ENCODE measurements at regions not wholly inside any gene's neighbourhood (a gene's known extent, or its start where the extent isn't known, plus 50 kb on each side); places are given as distances from the start of the nearest gene placed in this dataset.

- TF ChIP-seq POLR2A (IDR thresholded peaks at IDR 0.05; ENCODE audit: low read depth, low read length) (no peak), TAF1 (IDR thresholded peaks at IDR 0.05; ENCODE audit: borderline replicate concordance, low read depth, low read length) (no peak), POLR2AphosphoS5 (IDR thresholded peaks at IDR 0.05; ENCODE audit: low read depth, low read length) (no peak)
- no peak for FAIRE-seq
Observed at GRCh38 chr15:93603550-93603949, 514.5 kb upstream of the RGMA start.

GRCh38 chr15:93587059-93587521 lies 498.1 kb upstream of the RGMA start:
- TF ChIP-seq POLR2AphosphoS5 (IDR thresholded peaks at IDR 0.05; ENCODE audit: low read depth, low read length) (no peak), POLR2A (IDR thresholded peaks at IDR 0.05; ENCODE audit: low read depth, low read length) (no peak), TAF1 (IDR thresholded peaks at IDR 0.05; ENCODE audit: borderline replicate concordance, low read depth, low read length) (no peak)
- FAIRE-seq, result no peak
- no peak for DNase-seq (ENCODE audit: insufficient read length)

More at GRCh38 chr15:93603550-93603949, 514.5 kb upstream of the RGMA start:
- DNase-seq (ENCODE audit: insufficient read length), result no peak

GRCh38 chr15:93585012-93585411 lies 496.0 kb upstream of the RGMA start:
- no peak for FAIRE-seq
- TF ChIP-seq POLR2AphosphoS5 (IDR thresholded peaks at IDR 0.05; ENCODE audit: low read depth, low read length), result no peak
- no peak for TF ChIP-seq POLR2A (IDR thresholded peaks at IDR 0.05; ENCODE audit: low read depth, low read length)
- no peak for TF ChIP-seq TAF1 (IDR thresholded peaks at IDR 0.05; ENCODE audit: borderline replicate concordance, low read depth, low read length)
- DNase-seq (ENCODE audit: insufficient read length), result no peak

- no peak for FAIRE-seq
Observed at GRCh38 chr15:93583968-93584367, 495.0 kb upstream of the RGMA start.

GRCh38 chr15:93583552-93583951 lies 494.5 kb upstream of the RGMA start:
- FAIRE-seq, result no peak
- no peak for DNase-seq (ENCODE audit: insufficient read length)
- TF ChIP-seq TAF1 (IDR thresholded peaks at IDR 0.05; ENCODE audit: borderline replicate concordance, low read depth, low read length) (no peak), POLR2AphosphoS5 (IDR thresholded peaks at IDR 0.05; ENCODE audit: low read depth, low read length) (no peak), POLR2A (IDR thresholded peaks at IDR 0.05; ENCODE audit: low read depth, low read length) (no peak)

More at GRCh38 chr15:93583968-93584367, 495.0 kb upstream of the RGMA start:
- no peak for DNase-seq (ENCODE audit: insufficient read length)
- TF ChIP-seq POLR2AphosphoS5 (IDR thresholded peaks at IDR 0.05; ENCODE audit: low read depth, low read length), result no peak
- TF ChIP-seq TAF1 (IDR thresholded peaks at IDR 0.05; ENCODE audit: borderline replicate concordance, low read depth, low read length), result no peak
- TF ChIP-seq POLR2A (IDR thresholded peaks at IDR 0.05; ENCODE audit: low read depth, low read length), result no peak

GRCh38 chr15:93570527-93570926 lies 481.5 kb upstream of the RGMA start:
- TF ChIP-seq POLR2AphosphoS5 (IDR thresholded peaks at IDR 0.05; ENCODE audit: low read depth, low read length), result no peak
- TF ChIP-seq POLR2A (IDR thresholded peaks at IDR 0.05; ENCODE audit: low read depth, low read length), result no peak
- TF ChIP-seq TAF1 (IDR thresholded peaks at IDR 0.05; ENCODE audit: borderline replicate concordance, low read depth, low read length), result no peak
- FAIRE-seq, result no peak
- DNase-seq (ENCODE audit: insufficient read length), result no peak

GRCh38 chr15:93566762-93567161 lies 477.8 kb upstream of the RGMA start:
- TF ChIP-seq TAF1 (IDR thresholded peaks at IDR 0.05; ENCODE audit: borderline replicate concordance, low read depth, low read length), result no peak
- no peak for TF ChIP-seq POLR2AphosphoS5 (IDR thresholded peaks at IDR 0.05; ENCODE audit: low read depth, low read length)
- no peak for TF ChIP-seq POLR2A (IDR thresholded peaks at IDR 0.05; ENCODE audit: low read depth, low read length)
- FAIRE-seq (no peak), DNase-seq (ENCODE audit: insufficient read length) (no peak)

- TF ChIP-seq POLR2A (IDR thresholded peaks at IDR 0.05; ENCODE audit: low read depth, low read length), result no peak
- TF ChIP-seq TAF1 (IDR thresholded peaks at IDR 0.05; ENCODE audit: borderline replicate concordance, low read depth, low read length), result no peak
- no peak for TF ChIP-seq POLR2AphosphoS5 (IDR thresholded peaks at IDR 0.05; ENCODE audit: low read depth, low read length)
- no peak for DNase-seq (ENCODE audit: insufficient read length)
- no peak for FAIRE-seq
Observed at GRCh38 chr15:93565201-93565600, 476.2 kb upstream of the RGMA start.

GRCh38 chr15:93563218-93563617 lies 474.2 kb upstream of the RGMA start:
- FAIRE-seq, result no peak
- no peak for DNase-seq (ENCODE audit: insufficient read length)
- no peak for TF ChIP-seq POLR2A (IDR thresholded peaks at IDR 0.05; ENCODE audit: low read depth, low read length)
- TF ChIP-seq TAF1 (IDR thresholded peaks at IDR 0.05; ENCODE audit: borderline replicate concordance, low read depth, low read length), result no peak
- TF ChIP-seq POLR2AphosphoS5 (IDR thresholded peaks at IDR 0.05; ENCODE audit: low read depth, low read length), result no peak

- TF ChIP-seq TAF1 (IDR thresholded peaks at IDR 0.05; ENCODE audit: borderline replicate concordance, low read depth, low read length), result no peak
- TF ChIP-seq POLR2AphosphoS5 (IDR thresholded peaks at IDR 0.05; ENCODE audit: low read depth, low read length), result no peak
- no peak for TF ChIP-seq POLR2A (IDR thresholded peaks at IDR 0.05; ENCODE audit: low read depth, low read length)
- FAIRE-seq (no peak), DNase-seq (ENCODE audit: insufficient read length) (no peak)
Observed at GRCh38 chr15:93562395-93563123, 473.5 kb upstream of the RGMA start.

- FAIRE-seq (no peak), DNase-seq (ENCODE audit: insufficient read length) (no peak)
- TF ChIP-seq POLR2AphosphoS5 (IDR thresholded peaks at IDR 0.05; ENCODE audit: low read depth, low read length) (no peak), TAF1 (IDR thresholded peaks at IDR 0.05; ENCODE audit: borderline replicate concordance, low read depth, low read length) (no peak), POLR2A (IDR thresholded peaks at IDR 0.05; ENCODE audit: low read depth, low read length) (no peak)
Observed at GRCh38 chr15:93557696-93558095, 468.7 kb upstream of the RGMA start.
